NB4 (cell line): ENCODE measurements at regions not wholly inside any gene's neighbourhood (a gene's known extent, or its start where the extent isn't known, plus 50 kb on each side); places are given as distances from the start of the nearest gene placed in this dataset.

Experiments
- MYC ChIP-seq: IDR thresholded peaks from 2 replicates; pipeline ENCODE4 v1.6.1; 2011; ENCODE audit warnings: low read depth, low read length
- POLR2A ChIP-seq: IDR thresholded peaks from 2 replicates; pipeline ENCODE4 v1.6.1; 2011; ENCODE audit warnings: mild to moderate bottlenecking; ENCODE audit not compliant: insufficient read length; ENCODE audit errors: extremely low read depth
- TF ChIP-seq, protein P1 (sequence below): IDR thresholded peaks from one replicate; pipeline ENCODE4 v1.5.1; 2012; ENCODE audit warnings: low read depth, low read length
- TF ChIP-seq, protein P2 (sequence below): IDR thresholded peaks from 2 replicates; pipeline ENCODE4 v1.6.1; 2011; ENCODE audit warnings: low read depth, low read length

- TF ChIP-seq, protein P1, sequence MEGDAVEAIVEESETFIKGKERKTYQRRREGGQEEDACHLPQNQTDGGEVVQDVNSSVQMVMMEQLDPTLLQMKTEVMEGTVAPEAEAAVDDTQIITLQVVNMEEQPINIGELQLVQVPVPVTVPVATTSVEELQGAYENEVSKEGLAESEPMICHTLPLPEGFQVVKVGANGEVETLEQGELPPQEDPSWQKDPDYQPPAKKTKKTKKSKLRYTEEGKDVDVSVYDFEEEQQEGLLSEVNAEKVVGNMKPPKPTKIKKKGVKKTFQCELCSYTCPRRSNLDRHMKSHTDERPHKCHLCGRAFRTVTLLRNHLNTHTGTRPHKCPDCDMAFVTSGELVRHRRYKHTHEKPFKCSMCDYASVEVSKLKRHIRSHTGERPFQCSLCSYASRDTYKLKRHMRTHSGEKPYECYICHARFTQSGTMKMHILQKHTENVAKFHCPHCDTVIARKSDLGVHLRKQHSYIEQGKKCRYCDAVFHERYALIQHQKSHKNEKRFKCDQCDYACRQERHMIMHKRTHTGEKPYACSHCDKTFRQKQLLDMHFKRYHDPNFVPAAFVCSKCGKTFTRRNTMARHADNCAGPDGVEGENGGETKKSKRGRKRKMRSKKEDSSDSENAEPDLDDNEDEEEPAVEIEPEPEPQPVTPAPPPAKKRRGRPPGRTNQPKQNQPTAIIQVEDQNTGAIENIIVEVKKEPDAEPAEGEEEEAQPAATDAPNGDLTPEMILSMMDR = no peak
- TF ChIP-seq POLR2A (no peak), MYC (no peak)
- TF ChIP-seq, protein P2, sequence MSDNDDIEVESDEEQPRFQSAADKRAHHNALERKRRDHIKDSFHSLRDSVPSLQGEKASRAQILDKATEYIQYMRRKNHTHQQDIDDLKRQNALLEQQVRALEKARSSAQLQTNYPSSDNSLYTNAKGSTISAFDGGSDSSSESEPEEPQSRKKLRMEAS = no peak
Measured at GRCh38 chr4:111924696-111925095, 220.6 kb upstream of the FAM241A start.
